Endothelial cell of umbilical vein (primary cell): ENCODE measurements at regions not wholly inside any gene's neighbourhood (a gene's known extent, or its start where the extent isn't known, plus 50 kb on each side); places are given as distances from the start of the nearest gene placed in this dataset.

Source experiments
- BruUV-seq: library from RNA; stranded (reverse); fragments of 400-500 nt; replicated peaks from 2 replicates; lab custom pipeline; 2021; lab: Mats Ljungman, UMichigan
- CTCF ChIA-PET: fragments of 300-600, 350-600 bp; sonication (Branson Sonifier 250); formaldehyde crosslinking; loops from one replicate; lab custom pipeline; 2021; ENCODE audit warnings: antibody characterized with exemption, inconsistent platforms; lab: Charles Lee
- POLR2A ChIA-PET: fragments of 300-600, 350-600 bp; sonication (Branson Sonifier 250); formaldehyde crosslinking; loops from one replicate; lab custom pipeline; 2021; ENCODE audit warnings: antibody characterized with exemption, inconsistent platforms; lab: Charles Lee
- DNase-seq: peaks from one replicate; pipeline ENCODE4 v3.0.0-alpha.2; 2011; ENCODE audit warnings: low read depth, low spot score
- FAIRE-seq: peaks from 2 replicates; lab custom pipeline; 2011; peaks lifted over from hg19 to GRCh38; lab: Jason Lieb, UNC
- H2AFZ ChIP-seq: 2 replicates; pipeline ENCODE4 v1.6.0; 2012; ENCODE audit warnings: low read depth, low read length, control low read depth, inconsistent platforms
- H3K27ac ChIP-seq: 2 replicates; pipeline ENCODE4 v1.5.1; 2011; ENCODE audit warnings: low read depth, mild to moderate bottlenecking, control low read depth, low read length, moderate library complexity; ENCODE audit not compliant: insufficient read depth
- H3K27me3 ChIP-seq, 2 experiments: 2 replicates each; pipeline versions ENCODE4 v1.6.0 to v1.6.1; 2011; ENCODE audit warnings: low read length in 2 of 2, mixed read lengths in 1 of 2; ENCODE audit not compliant: control insufficient read depth in 2 of 2, insufficient read depth in 2 of 2
- H3K36me3 ChIP-seq, 2 experiments: 2 replicates in 1 of 2; 3 replicates in 1 of 2; pipeline ENCODE4 v1.5.1; 2011; ENCODE audit warnings: low read length in 2 of 2, mild to moderate bottlenecking in 1 of 2, moderate library complexity in 1 of 2; ENCODE audit not compliant: control insufficient read depth in 2 of 2, insufficient read depth in 2 of 2; ENCODE audit errors: extremely low read depth in 1 of 2
- H3K4me1 ChIP-seq: 3 replicates; pipeline ENCODE4 v1.5.1; 2011; ENCODE audit warnings: mild to moderate bottlenecking, low read length; ENCODE audit not compliant: control insufficient read depth, insufficient read depth; ENCODE audit errors: extremely low read depth
- H3K4me2 ChIP-seq: 2 replicates; pipeline ENCODE4 v1.6.1; 2011; ENCODE audit warnings: low read length, control low read depth, mixed read lengths; ENCODE audit not compliant: insufficient read depth
- H3K4me3 ChIP-seq, 3 experiments: fragments of 200-600 bp in 1 of 3; sonication (generic), shearing (Covaris generic) in 1 of 3; replicated peaks in 1 of 3; 2 replicates each; pipeline ENCODE4 v1.5.1; 2011 to 2016; ENCODE audit warnings: control low read depth in 3 of 3, low read length in 3 of 3, mild to moderate bottlenecking in 2 of 3, inconsistent platforms in 1 of 3, low read depth in 1 of 3, moderate library complexity in 1 of 3; ENCODE audit not compliant: insufficient read depth in 1 of 3
- H3K79me2 ChIP-seq: 2 replicates; pipeline ENCODE4 v1.6.0; 2012; ENCODE audit warnings: low read length, inconsistent platforms; ENCODE audit not compliant: control insufficient read depth, insufficient read depth
- H3K9ac ChIP-seq: replicated peaks from 2 replicates; pipeline ENCODE3; 2011; ENCODE audit warnings: low read length, control low read depth; ENCODE audit not compliant: insufficient read depth; ENCODE audit errors: extremely low read depth
- H3K9me1 ChIP-seq: replicated peaks from 3 replicates; pipeline ENCODE4 v1.6.0; 2011; ENCODE audit warnings: mild to moderate bottlenecking, low read length; ENCODE audit not compliant: control insufficient read depth, insufficient read depth; ENCODE audit errors: extremely low read depth
- H3K9me3 ChIP-seq: replicated peaks from 2 replicates; pipeline ENCODE4 v1.5.1; 2012; ENCODE audit warnings: low read length, inconsistent platforms; ENCODE audit not compliant: control insufficient read depth, insufficient read depth
- H4K20me1 ChIP-seq: replicated peaks from 2 replicates; pipeline ENCODE3; 2011; ENCODE audit warnings: mild to moderate bottlenecking, low read length; ENCODE audit not compliant: control insufficient read depth, insufficient read depth; ENCODE audit errors: extremely low read depth
- CTCF ChIP-seq, 2 donors: IDR thresholded peaks; 1 replicate in 1 of 2; 2 replicates in 1 of 2; pipeline ENCODE4 v1.5.1; 2011; ENCODE audit warnings: low read length in 2 of 2, mild to moderate bottlenecking in 2 of 2, moderate library complexity in 2 of 2, control low read depth in 1 of 2, inconsistent platforms in 1 of 2, low read depth in 1 of 2; ENCODE audit not compliant: insufficient read depth in 1 of 2; ENCODE audit errors: extremely low read depth in 1 of 2
- EZH2 ChIP-seq: IDR thresholded peaks from 2 replicates; pipeline ENCODE4 v1.6.1; 2012; ENCODE audit warnings: borderline replicate concordance, low read depth, mild to moderate bottlenecking, moderate library complexity, low read length, inconsistent platforms; ENCODE audit not compliant: severe bottlenecking
- FOS ChIP-seq: IDR thresholded peaks from 2 replicates; pipeline ENCODE4 v1.6.1; 2011; ENCODE audit warnings: mild to moderate bottlenecking, low read length, moderate library complexity, borderline replicate concordance; ENCODE audit not compliant: insufficient read depth
- GATA2 ChIP-seq: IDR thresholded peaks from 2 replicates; pipeline ENCODE4 v1.7.0; 2011; ENCODE audit warnings: low read depth, mild to moderate bottlenecking, moderate library complexity, mixed read lengths, low read length; ENCODE audit not compliant: insufficient read length, insufficient read depth
- JUN ChIP-seq: IDR thresholded peaks from 2 replicates; pipeline ENCODE4 v1.6.1; 2011; ENCODE audit warnings: borderline replicate concordance, low read depth; ENCODE audit not compliant: insufficient read length, insufficient read depth
- MYC ChIP-seq: IDR thresholded peaks from one replicate; pipeline ENCODE4 v1.6.1; 2011; ENCODE audit warnings: mild to moderate bottlenecking, low read depth, low read length
- POLR2A ChIP-seq: IDR thresholded peaks from 2 replicates; pipeline ENCODE4 v1.6.1; 2012; ENCODE audit warnings: low read depth, mild to moderate bottlenecking, control low read depth, low read length
- POLR2AphosphoS5 ChIP-seq: IDR thresholded peaks from 2 replicates; pipeline ENCODE4 v1.6.1; 2012; ENCODE audit warnings: low read depth, mild to moderate bottlenecking, control low read depth, low read length, moderate library complexity; ENCODE audit not compliant: insufficient read depth
- dilution Hi-C: fragments of 300-500 bp; cut with MboI; formaldehyde crosslinking; loops from one replicate; pipeline ENCODE4 v1.15.0; 2019; ENCODE audit warnings: low sequenced_read_pairs; ENCODE audit not compliant: extremely low pct_ligation_motif_present
- intact Hi-C: fragments of 100-400 bp; cut with micrococcal nuclease; formaldehyde crosslinking; loops from one replicate; pipeline ENCODE4 v1.10.0; 2022
- TF ChIP-seq, protein P1 (sequence below): IDR thresholded peaks from 2 replicates; pipeline ENCODE4 v1.6.1; 2011; ENCODE audit not compliant: insufficient read depth, insufficient read length

- H3K9me1 ChIP-seq, result no peaks in the 10 kb centered on the region
- no TSS peak for BruUV-seq
- no peak overlapping the region for H3K27ac ChIP-seq
- intact Hi-C loops (no loop called here), dilution Hi-C loops (no loop called here)
- H3K4me3 ChIP-seq, result no peak overlapping the region
- CTCF ChIA-PET, result no interaction called here
- H3K4me1 ChIP-seq, result no peaks in the 10 kb centered on the region
- H3K79me2 ChIP-seq, result no peaks in the 10 kb centered on the region
- no peaks in the 10 kb centered on the region for H3K9me3 ChIP-seq
- TF ChIP-seq MYC (no peak), POLR2A (no peak), JUN (no peak), POLR2AphosphoS5 (no peak), EZH2 (no peak), CTCF (IDR thresholded peaks at IDR 0.05; ENCODE audit: extremely low read depth in 1 of 2, insufficient read depth in 1 of 2, low read depth in 1 of 2, low read length in 2 of 2) (no peak), FOS (no peak), GATA2 (no peak)
- TF ChIP-seq, protein P1, sequence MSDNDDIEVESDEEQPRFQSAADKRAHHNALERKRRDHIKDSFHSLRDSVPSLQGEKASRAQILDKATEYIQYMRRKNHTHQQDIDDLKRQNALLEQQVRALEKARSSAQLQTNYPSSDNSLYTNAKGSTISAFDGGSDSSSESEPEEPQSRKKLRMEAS, result no peak
- H3K9ac ChIP-seq, result no peak overlapping the region
- H3K4me2 ChIP-seq, result no peak overlapping the region
- no peak overlapping the region for H2AFZ ChIP-seq
- FAIRE-seq (no peak), DNase-seq (no peak)
- H3K36me3 ChIP-seq, result no peaks in the 10 kb centered on the region
- no peaks in the 10 kb centered on the region for H3K27me3 ChIP-seq
- no peaks in the 10 kb centered on the region for H4K20me1 ChIP-seq
- POLR2A ChIA-PET, result no interaction called here
Observed at GRCh38 chr4:116323606-116324005, 761.8 kb downstream of the TRAM1L1 start.
